H1 (cell line): ENCODE measurements at regions not wholly inside any gene's neighbourhood (a gene's known extent, or its start where the extent isn't known, plus 50 kb on each side); places are given as distances from the start of the nearest gene placed in this dataset.

Source experiments
- CTCF ChIA-PET: fragments of 300-600 bp; sonication (Branson Sonifier 250); formaldehyde crosslinking; loops from one replicate; lab custom pipeline; 2021; ENCODE audit not compliant: partially characterized antibody; lab: Charles Lee
- POLR2A ChIA-PET: fragments of 300-600 bp; sonication (Branson Sonifier 250); formaldehyde crosslinking; loops from one replicate; lab custom pipeline; 2021; ENCODE audit warnings: inconsistent platforms; ENCODE audit not compliant: partially characterized antibody; lab: Charles Lee
- DNase-seq, 2 experiments: peaks; one replicate each; pipeline versions ENCODE4 v3.0.0 to v3.0.0-alpha.2; 2010 to 2022; ENCODE audit warnings: low spot score in 2 of 2, low read depth in 1 of 2, mixed read lengths in 1 of 2
- FAIRE-seq: peaks from 2 replicates; lab custom pipeline; 2011; peaks lifted over from hg19 to GRCh38; lab: Jason Lieb, UNC
- H2AFZ ChIP-seq: 2 replicates; pipeline ENCODE4 v1.8.1; 2012; ENCODE audit warnings: low read length, inconsistent platforms
- H2AK5ac ChIP-seq: 2 replicates; pipeline ENCODE4 v1.6.1; 2013; ENCODE audit warnings: low read depth, low read length
- H2BK120ac ChIP-seq: replicated peaks from 2 replicates; pipeline ENCODE3; 2013; ENCODE audit warnings: low read depth, low read length, inconsistent platforms
- H2BK12ac ChIP-seq: 2 replicates; pipeline ENCODE4 v1.6.1; 2013; ENCODE audit warnings: low read depth, low read length
- H2BK15ac ChIP-seq: 2 replicates; pipeline ENCODE4 v1.6.1; 2013; ENCODE audit warnings: low read length
- H2BK20ac ChIP-seq: 2 replicates; pipeline ENCODE4 v1.6.1; 2013; ENCODE audit warnings: low read length
- H2BK5ac ChIP-seq: 2 replicates; pipeline ENCODE4 v1.6.1; 2013; ENCODE audit warnings: low read depth, low read length
- H3K14ac ChIP-seq: 2 replicates; pipeline ENCODE4 v1.6.1; 2013; ENCODE audit warnings: inconsistent platforms; ENCODE audit not compliant: insufficient read length
- H3K18ac ChIP-seq: 2 replicates; pipeline ENCODE4 v1.6.1; 2013; ENCODE audit warnings: low read length; ENCODE audit errors: extremely low read depth
- H3K23ac ChIP-seq: 2 replicates; pipeline ENCODE4 v1.6.1; 2013; ENCODE audit warnings: inconsistent platforms; ENCODE audit not compliant: insufficient read length
- H3K23me2 ChIP-seq: 2 replicates; pipeline ENCODE4 v1.6.1; 2013; ENCODE audit warnings: low read depth, low read length
- H3K27ac ChIP-seq: 2 replicates; pipeline ENCODE4 v1.6.1; 2011; ENCODE audit warnings: low read depth, low read length, inconsistent platforms
- H3K27me3 ChIP-seq, 4 experiments: replicated peaks in 1 of 4; 1 replicate in 1 of 4; 2 replicates in 3 of 4; pipeline versions ENCODE4 v1.6.1 to v1.8.1; 2011 to 2013; ENCODE audit warnings: low read length in 3 of 4, mild to moderate bottlenecking in 3 of 4, inconsistent platforms in 2 of 4, mixed read lengths in 2 of 4, moderate library complexity in 1 of 4; ENCODE audit not compliant: control insufficient read depth in 3 of 4, insufficient read depth in 3 of 4; ENCODE audit errors: extremely low read depth in 1 of 4
- H3K36me3 ChIP-seq, 4 experiments: 2 replicates each; pipeline versions ENCODE4 v1.6.1 to v1.8.1; 2011 to 2013; ENCODE audit warnings: mild to moderate bottlenecking in 4 of 4, low read length in 3 of 4, moderate library complexity in 2 of 4, control low read depth in 1 of 4, inconsistent platforms in 1 of 4; ENCODE audit not compliant: insufficient read depth in 4 of 4, control insufficient read depth in 2 of 4
- H3K4ac ChIP-seq: replicated peaks from 2 replicates; pipeline ENCODE3; 2013; ENCODE audit warnings: low read length, low read depth, mixed read lengths, inconsistent platforms; ENCODE audit not compliant: insufficient read length
- H3K4me1 ChIP-seq, 4 experiments: replicated peaks in 1 of 4; 1 replicate in 1 of 4; 2 replicates in 3 of 4; pipeline versions ENCODE4 v1.6.1 to v1.8.1; 2011 to 2013; ENCODE audit warnings: low read length in 3 of 4, inconsistent platforms in 2 of 4, mixed read lengths in 1 of 4; ENCODE audit not compliant: insufficient read depth in 4 of 4, control insufficient read depth in 3 of 4
- H3K4me2 ChIP-seq, 2 experiments: 2 replicates each; pipeline versions ENCODE4 v1.6.1 to v1.8.1; 2011 to 2013; ENCODE audit warnings: low read depth in 2 of 2, low read length in 2 of 2, control low read depth in 1 of 2, inconsistent platforms in 1 of 2, mild to moderate bottlenecking in 1 of 2; ENCODE audit not compliant: insufficient read depth in 1 of 2
- H3K4me3 ChIP-seq, 4 experiments: fragments of 200-600, 300-600 bp in 1 of 4; sonication (generic), shearing (Covaris generic), sonication (Bioruptor Twin) in 1 of 4; 2 replicates each; pipeline versions ENCODE4 v1.5.1 to v1.8.1; 2011 to 2016; ENCODE audit warnings: low read length in 4 of 4, low read depth in 3 of 4, control low read depth in 2 of 4, inconsistent platforms in 2 of 4, mild to moderate bottlenecking in 2 of 4, mixed read lengths in 1 of 4, moderate library complexity in 1 of 4; ENCODE audit not compliant: insufficient read depth in 2 of 4; ENCODE audit errors: extremely low read depth in 1 of 4
- H3K56ac ChIP-seq: replicated peaks from 2 replicates; pipeline ENCODE3; 2013; ENCODE audit warnings: low read depth, mild to moderate bottlenecking, mixed read lengths, low read length, inconsistent platforms; ENCODE audit not compliant: insufficient read length
- H3K79me1 ChIP-seq: 2 replicates; pipeline ENCODE4 v1.6.1; 2013; ENCODE audit warnings: low read depth, low read length, control low read depth
- H3K79me2 ChIP-seq, 2 experiments: 2 replicates each; pipeline versions ENCODE4 v1.6.1 to v1.8.1; 2012 to 2013; ENCODE audit warnings: low read length in 2 of 2, mild to moderate bottlenecking in 2 of 2, inconsistent platforms in 1 of 2; ENCODE audit not compliant: insufficient read depth in 2 of 2, control insufficient read depth in 1 of 2
- H3K9ac ChIP-seq, 4 experiments: replicated peaks in 1 of 4; 1 replicate in 1 of 4; 2 replicates in 3 of 4; pipeline versions ENCODE4 v1.6.1 to v1.8.1; 2011 to 2013; ENCODE audit warnings: low read depth in 3 of 4, low read length in 3 of 4, control low read depth in 2 of 4, mild to moderate bottlenecking in 2 of 4, moderate library complexity in 2 of 4, inconsistent platforms in 1 of 4; ENCODE audit errors: extremely low read depth in 1 of 4
- H3K9me3 ChIP-seq, 2 experiments: 2 replicates each; pipeline versions ENCODE4 v1.6.1 to v1.8.1; 2012 to 2013; ENCODE audit warnings: mild to moderate bottlenecking in 2 of 2, moderate library complexity in 2 of 2, control low read depth in 1 of 2, inconsistent platforms in 1 of 2, low read depth in 1 of 2, low read length in 1 of 2, mixed read lengths in 1 of 2; ENCODE audit not compliant: insufficient read depth in 2 of 2
- H4K20me1 ChIP-seq, 2 experiments: replicated peaks in 1 of 2; 2 replicates each; pipeline versions ENCODE3 to v1.8.1; 2011 to 2013; ENCODE audit warnings: inconsistent platforms in 2 of 2, low read length in 2 of 2, mild to moderate bottlenecking in 1 of 2; ENCODE audit not compliant: insufficient read depth in 2 of 2, control insufficient read depth in 1 of 2
- H4K5ac ChIP-seq: 2 replicates; pipeline ENCODE4 v1.6.1; 2013; ENCODE audit warnings: low read length, low read depth, mixed read lengths, inconsistent platforms; ENCODE audit not compliant: insufficient read length
- H4K8ac ChIP-seq: 2 replicates; pipeline ENCODE4 v1.8.0; 2013; ENCODE audit warnings: mild to moderate bottlenecking, moderate library complexity, low read length, inconsistent platforms; ENCODE audit not compliant: insufficient read depth; ENCODE audit errors: extremely low read depth
- H4K91ac ChIP-seq: replicated peaks from 2 replicates; pipeline ENCODE3; 2013; ENCODE audit warnings: low read length, mixed read lengths, inconsistent platforms; ENCODE audit not compliant: insufficient read length
- ASH2L ChIP-seq: fragments of 200-600, 300-600 bp; sonication (generic); IDR thresholded peaks from one replicate; pipeline ENCODE4 v1.7.1; 2017; ENCODE audit warnings: low read length
- BACH1 ChIP-seq: IDR thresholded peaks from 2 replicates; pipeline ENCODE4 v1.6.1; 2012; ENCODE audit warnings: low read length, improper control_type of control experiment
- CBX8 ChIP-seq: fragments of 300-800, 300-1000 bp; sonication (generic); IDR thresholded peaks from 2 replicates; pipeline ENCODE4 v1.7.1; 2016; ENCODE audit warnings: low read depth, low read length, borderline replicate concordance
- EGR1 ChIP-seq: IDR thresholded peaks from 2 replicates; pipeline ENCODE4 v1.6.1; 2011; ENCODE audit warnings: low read depth, low read length, borderline replicate concordance
- GTF2F1 ChIP-seq: IDR thresholded peaks from 2 replicates; pipeline ENCODE4 v1.6.1; 2012; ENCODE audit warnings: low read depth, low read length, improper control_type of control experiment, borderline replicate concordance
- KDM1A ChIP-seq: fragments of 200-600, 300-600 bp; sonication (generic); IDR thresholded peaks from 2 replicates; pipeline ENCODE4 v1.7.1; 2016; ENCODE audit warnings: mild to moderate bottlenecking, low read length, borderline replicate concordance
- MAFK ChIP-seq: IDR thresholded peaks from 2 replicates; pipeline ENCODE4 v1.6.1; 2012; ENCODE audit warnings: low read depth, mild to moderate bottlenecking, improper control_type of control experiment, low read length
- NANOG ChIP-seq: IDR thresholded peaks from 2 replicates; pipeline ENCODE4 v1.6.1; 2011; ENCODE audit warnings: low read length, low read depth, mild to moderate bottlenecking, inconsistent platforms; ENCODE audit not compliant: insufficient read depth, poor library complexity, severe bottlenecking
- POU5F1 ChIP-seq: IDR thresholded peaks from 2 replicates; pipeline ENCODE4 v1.6.1; 2011; ENCODE audit warnings: low read depth, mild to moderate bottlenecking, low read length, moderate library complexity
- SIX5 ChIP-seq: IDR thresholded peaks from 2 replicates; pipeline ENCODE4 v1.6.1; 2011; ENCODE audit warnings: mild to moderate bottlenecking, low read depth, low read length
- TEAD4 ChIP-seq: IDR thresholded peaks from 2 replicates; pipeline ENCODE4 v1.6.1; 2012; ENCODE audit warnings: low read depth, low read length, inconsistent platforms, mixed read lengths
- WGBS, 2 experiments: shearing (Covaris generic) in 1 of 2; methylation state at CpG; one replicate each; pipeline versions ENCODE4 v1.1.6 to v1.1.7; 2013 to 2015; ENCODE audit warnings: low lambda C conversion rate in 2 of 2, mixed read lengths in 2 of 2, inconsistent platforms in 1 of 2, low coverage in 1 of 2, missing lambda C conversion rate in 1 of 2; ENCODE audit not compliant: insufficient replicate concordance in 2 of 2, insufficient coverage in 1 of 2, insufficient read length in 1 of 2; ENCODE audit errors: extremely low coverage in 1 of 2, missing lambda C conversion rate in 1 of 2; 5-methylcytosine and 5-hydroxymethylcytosine counted together
- TF ChIP-seq, protein P1 (sequence below): IDR thresholded peaks from 2 replicates; pipeline ENCODE4 v1.6.1; 2011; ENCODE audit warnings: low read depth, mild to moderate bottlenecking, low read length; ENCODE audit not compliant: insufficient read depth
- TF ChIP-seq, protein P2 (sequence below): IDR thresholded peaks from 2 replicates; pipeline ENCODE4 v1.6.1; 2012; ENCODE audit warnings: inconsistent platforms

DNA sequence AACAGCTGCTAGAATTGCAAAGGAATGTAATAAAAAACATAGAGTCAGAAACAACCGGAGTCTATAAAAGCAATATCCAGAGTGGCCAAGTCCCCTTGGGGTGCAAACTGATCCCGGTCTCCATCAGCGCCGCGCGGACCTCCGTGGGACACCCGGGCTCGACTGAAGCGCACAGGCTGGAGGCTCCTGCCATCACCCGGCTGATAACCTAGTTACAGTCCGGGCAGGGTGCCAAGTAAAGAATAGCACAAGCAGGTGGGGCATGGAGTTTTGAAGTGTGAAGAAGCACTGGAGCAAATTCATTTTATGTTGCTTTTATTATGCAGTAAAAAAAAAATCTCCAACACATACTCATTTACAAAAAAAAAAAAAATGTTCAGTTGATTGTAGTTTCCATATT lies 205.1 kb upstream of the GMDS start:
- Histone ChIP-seq H3K14ac (no peak overlapping the region), H2BK5ac (no peak overlapping the region), H3K79me1 (no peaks in the 10 kb centered on the region), H4K5ac (no peak overlapping the region), H2AK5ac (no peak overlapping the region), H3K27me3 (peaks cover 0 to 7% (median 2%) of the 10 kb centered on the region in 4 experiments; a peak in 5 of 7 replicates), H3K23me2 (no peaks in the 10 kb centered on the region), H2BK12ac (no peak overlapping the region), H3K4me1 (no peaks in the 10 kb centered on the region)
- DNase-seq, result no peak
- POLR2A ChIA-PET, result no interaction called here
- TF ChIP-seq BACH1 (no peak), SIX5 (no peak), MAFK (no peak), TEAD4 (no peak), CBX8 (no peak), KDM1A (no peak), POU5F1 (no peak), GTF2F1 (no peak), ASH2L (no peak), NANOG (no peak), EGR1 (no peak)
- TF ChIP-seq, protein P1, sequence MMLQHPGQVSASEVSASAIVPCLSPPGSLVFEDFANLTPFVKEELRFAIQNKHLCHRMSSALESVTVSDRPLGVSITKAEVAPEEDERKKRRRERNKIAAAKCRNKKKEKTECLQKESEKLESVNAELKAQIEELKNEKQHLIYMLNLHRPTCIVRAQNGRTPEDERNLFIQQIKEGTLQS, result no peak
- TF ChIP-seq, protein P2, sequence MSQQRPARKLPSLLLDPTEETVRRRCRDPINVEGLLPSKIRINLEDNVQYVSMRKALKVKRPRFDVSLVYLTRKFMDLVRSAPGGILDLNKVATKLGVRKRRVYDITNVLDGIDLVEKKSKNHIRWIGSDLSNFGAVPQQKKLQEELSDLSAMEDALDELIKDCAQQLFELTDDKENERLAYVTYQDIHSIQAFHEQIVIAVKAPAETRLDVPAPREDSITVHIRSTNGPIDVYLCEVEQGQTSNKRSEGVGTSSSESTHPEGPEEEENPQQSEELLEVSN, result no peak
- TF ChIP-seq, all 59 proteins: peak for 0
- Histone ChIP-seq H2BK15ac (no peak overlapping the region), H3K4ac (no peak overlapping the region), H3K18ac (no peak overlapping the region), H3K9ac (no peak overlapping the region), H3K4me2 (no peak overlapping the region), H2BK120ac (no peak overlapping the region), H2AFZ (no peak overlapping the region), H3K4me3 (no peak overlapping the region), H3K79me2 (no peaks in the 10 kb centered on the region), H3K56ac (no peak overlapping the region), H3K23ac (no peak overlapping the region), H2BK20ac (no peak overlapping the region), H3K36me3 (no peaks in the 10 kb centered on the region), H3K27ac (no peak overlapping the region), H3K9me3 (no peaks in the 10 kb centered on the region), H4K91ac (no peak overlapping the region), H4K8ac (no peak overlapping the region), H4K20me1 (no peaks in the 10 kb centered on the region)
- CTCF ChIA-PET, result interaction anchor here (0.6 to 4.8 kb wide), 3 partner anchors 10 to 13 kb away, joined by 3 to 39 read pairs (median 3); no protein-coding TSS in a partner anchor
- 87% methylated on average over 12 of the region's 12 CpGs; no CpG with 5 or more reads in 1 of the 2 experiments for WGBS, 2 experiments
- no peak for FAIRE-seq
